ENCODE measurements at regions not wholly inside any gene's neighbourhood (a gene's known extent, or its start where the extent isn't known, plus 50 kb on each side); places are given as distances from the start of the nearest gene placed in this dataset.
"Not testable (repeated sequence)": the region's sequence is repeated elsewhere in the genome, so short reads cannot be mapped to it uniquely, and the experiment has no call there.

DNA sequence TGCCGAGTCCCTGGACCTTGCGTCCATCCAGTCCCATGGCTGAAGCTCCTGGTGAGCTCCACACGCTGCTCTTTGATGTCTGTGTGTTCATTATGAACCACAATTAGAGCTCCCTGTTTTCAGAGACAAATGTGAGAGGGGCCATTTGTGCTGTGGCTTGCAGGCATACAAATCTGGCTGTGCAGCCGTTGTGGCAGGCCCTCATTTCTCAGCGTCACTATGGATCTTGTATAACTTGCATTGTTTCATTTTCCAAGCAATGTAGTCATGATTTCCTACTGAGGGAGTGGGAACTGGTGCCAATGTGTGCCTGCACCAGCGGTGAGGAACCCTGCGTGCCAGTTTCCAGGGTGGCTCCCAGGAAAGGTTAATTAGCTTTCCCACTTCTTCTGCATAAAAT, 542.6 kb downstream of the TMEM114 start:
- no peak for DNase-seq

- no peak for DNase-seq
Observed at GRCh38 chr16:8044796-8045195, 545.5 kb downstream of the TMEM114 start.

- no peak for DNase-seq
Observed at GRCh38 chr16:8032406-8032805, 557.9 kb downstream of the TMEM114 start.

GRCh38 chr16:8030004-8030403, 560.3 kb downstream of the TMEM114 start:
- not testable (repeated sequence) for DNase-seq

GRCh38 chr16:8026450-8026849, 563.9 kb downstream of the TMEM114 start:
- DNase-seq: no peak

- DNase-seq: no peak
Observed at GRCh38 chr16:8023326-8023725, 567.0 kb downstream of the TMEM114 start.

DNA sequence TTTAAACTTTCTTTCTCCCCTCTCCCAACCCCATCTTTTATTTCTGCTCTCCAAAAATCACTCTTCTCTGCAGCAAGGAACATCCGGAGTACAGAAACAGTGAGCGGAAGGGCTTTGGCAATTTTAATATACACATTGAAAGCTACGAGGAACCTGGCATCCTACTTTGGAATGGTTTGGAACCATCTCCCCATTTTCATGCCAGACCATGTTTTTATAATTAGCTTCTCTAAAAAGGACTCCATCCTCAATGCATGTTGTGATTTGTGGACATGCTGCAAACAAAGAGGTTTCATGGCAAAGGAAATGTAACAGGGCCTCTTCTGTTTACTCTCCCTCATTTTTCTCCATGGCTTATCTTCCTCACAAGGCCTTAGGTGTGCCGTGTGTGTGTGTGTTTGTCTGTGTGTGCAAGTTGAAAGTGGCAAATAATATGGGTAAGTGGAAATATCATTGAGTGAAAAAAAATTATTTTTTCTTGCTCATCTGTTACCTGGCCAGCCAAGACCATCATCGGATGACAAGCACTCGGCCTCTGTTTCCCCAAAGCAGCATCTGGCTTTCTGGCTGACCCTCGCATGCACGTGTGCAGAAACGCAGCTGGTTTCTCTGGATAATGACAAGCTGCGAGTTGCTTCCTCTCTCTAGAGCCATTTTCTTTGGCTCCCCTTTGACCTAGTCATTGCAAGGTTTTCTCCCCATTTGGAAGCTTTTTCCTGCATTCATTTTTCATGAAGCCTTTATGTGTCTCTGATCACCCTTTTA, 585.0 kb downstream of the TMEM114 start:
- no peak for DNase-seq

DNA sequence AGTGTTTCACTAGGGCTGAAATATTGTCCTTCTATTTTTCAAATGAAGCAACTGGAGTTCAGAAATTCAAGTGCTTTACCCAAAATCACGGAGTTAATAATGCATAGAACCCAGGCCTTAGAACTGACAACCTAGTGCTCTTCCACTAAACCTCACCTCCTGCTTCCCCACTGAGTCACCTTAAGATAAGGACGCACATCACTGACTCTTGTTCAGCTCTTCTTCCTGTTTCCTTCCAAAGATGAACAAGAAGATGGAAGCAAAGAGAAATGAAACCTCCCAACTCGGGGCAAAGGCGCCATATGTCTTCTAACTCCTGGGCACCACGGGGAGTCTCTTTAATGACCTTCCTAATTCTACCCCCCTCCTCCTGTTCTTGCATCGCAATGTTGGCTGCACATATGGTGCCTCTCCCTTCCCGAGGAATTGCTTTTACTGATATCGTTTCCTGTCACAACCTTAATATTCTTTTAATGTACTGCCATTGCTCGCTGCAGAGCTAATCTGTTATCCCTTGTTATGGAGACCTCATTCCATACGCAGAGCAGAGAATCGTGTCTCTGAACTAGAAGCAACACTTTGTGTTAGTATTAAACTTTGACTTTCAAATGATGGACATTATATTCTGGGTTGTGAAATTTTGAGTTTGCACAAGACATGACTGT, 591.4 kb downstream of the TMEM114 start:
- DNase-seq: no peak

GRCh38 chr16:7997966-7998365, 592.3 kb downstream of the TMEM114 start:
- DNase-seq: no peak

DNA sequence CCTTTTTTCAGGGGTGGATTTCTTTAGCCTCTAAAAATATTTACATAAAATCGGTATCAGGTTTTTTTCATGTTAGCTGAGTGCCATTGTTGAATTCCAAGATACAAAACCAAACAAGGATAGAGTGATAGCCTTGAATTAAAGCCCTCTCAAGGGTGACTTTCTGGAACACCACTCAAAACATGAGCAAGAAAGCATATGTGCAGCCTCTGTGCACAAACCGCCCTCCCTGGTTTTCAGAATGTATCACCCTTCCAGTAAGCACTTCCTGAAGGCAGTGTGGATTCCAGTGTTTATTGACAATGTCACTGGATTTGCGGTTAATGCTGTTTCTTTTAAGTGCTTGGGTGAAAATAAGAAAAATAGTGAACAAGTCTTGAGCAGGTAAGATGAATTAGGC, 597.7 kb downstream of the TMEM114 start:
- no peak for DNase-seq

DNA sequence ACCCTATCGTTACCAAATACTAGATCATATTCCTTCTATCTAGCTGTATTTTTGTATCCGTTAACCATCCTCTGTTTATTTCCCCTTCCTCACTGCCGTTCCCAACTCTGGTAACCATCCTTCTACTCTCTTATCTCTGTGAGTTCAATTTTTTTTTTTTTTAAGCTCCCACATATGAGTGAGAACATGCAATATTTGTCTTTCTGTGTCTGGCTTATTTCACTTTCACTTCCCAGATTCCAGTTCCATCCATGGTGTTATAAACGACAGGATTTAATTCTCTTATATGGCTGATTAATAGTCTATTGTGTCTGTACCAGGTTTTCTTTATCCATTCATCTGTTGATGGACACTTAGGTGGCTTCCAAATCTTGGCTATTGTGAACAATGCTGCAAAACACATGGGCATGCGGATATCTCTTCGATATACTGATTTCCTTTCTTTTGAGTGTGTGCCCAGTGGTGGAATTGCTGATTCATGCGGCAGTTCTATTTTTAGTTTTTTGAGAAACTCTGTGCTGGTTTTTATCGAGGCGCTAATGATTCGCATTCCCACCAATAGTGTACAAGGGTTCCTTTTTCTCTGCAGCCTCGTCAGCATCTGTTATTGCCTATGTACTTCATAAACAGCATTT, 599.6 kb downstream of the TMEM114 start:
- DNase-seq: no peak

DNA sequence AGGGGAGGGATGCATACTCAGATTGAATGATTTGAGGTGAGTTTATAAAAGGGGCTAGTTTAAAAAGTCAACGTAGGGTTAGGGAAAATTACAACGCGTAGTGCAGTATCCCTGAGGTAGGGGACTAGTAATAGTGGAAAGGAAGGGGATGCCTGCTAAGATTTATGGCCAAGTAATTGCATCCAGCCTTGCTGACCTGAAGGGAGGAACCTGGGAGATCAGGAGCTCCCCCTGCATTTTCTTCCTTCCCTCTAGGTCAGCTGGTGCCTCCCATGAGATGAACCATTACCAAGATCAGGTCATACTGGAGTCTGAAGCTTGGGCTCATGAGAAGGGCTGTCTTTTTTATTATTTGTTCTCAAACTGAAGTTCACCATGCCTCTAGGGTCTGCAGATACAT, 606.6 kb downstream of the TMEM114 start:
- DNase-seq: no peak

DNA sequence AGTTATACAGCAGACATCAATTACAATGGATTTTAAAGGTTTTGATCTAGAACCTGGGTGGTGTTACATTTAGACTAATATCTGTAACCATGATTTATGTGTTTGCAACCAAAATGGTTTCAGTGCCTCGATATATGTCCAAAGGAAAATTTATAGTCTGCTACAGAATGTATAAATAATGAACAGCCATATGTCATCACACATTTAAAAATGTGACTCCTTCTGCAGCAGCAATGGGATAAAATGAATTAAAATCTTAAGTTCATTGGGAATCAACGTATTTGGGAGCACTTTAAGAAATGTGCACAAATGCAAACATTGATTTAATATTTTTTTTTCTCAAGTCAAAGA, 610.2 kb downstream of the TMEM114 start:
- no peak for DNase-seq

GRCh38 chr16:7979448-7980132, 610.7 kb downstream of the TMEM114 start:
- DNase-seq: no peak

DNA sequence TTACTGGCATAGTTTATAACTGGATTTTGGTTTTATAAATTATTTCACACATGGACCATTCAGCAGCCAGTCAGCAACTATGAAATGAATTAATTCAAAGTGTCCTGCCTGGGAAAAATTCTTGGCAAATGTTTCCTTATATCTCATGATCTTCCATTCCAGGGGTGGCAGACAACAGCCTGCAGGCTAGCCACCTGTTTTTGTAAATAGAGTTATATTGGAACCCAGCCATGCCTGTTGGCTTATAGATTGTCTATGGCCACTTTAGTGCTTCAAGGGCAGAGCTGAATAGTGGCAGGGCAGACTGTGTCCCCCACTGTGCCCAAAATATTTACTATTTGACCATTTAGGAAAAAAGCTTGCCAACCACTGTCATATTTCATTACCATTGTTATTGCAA, 613.7 kb downstream of the TMEM114 start:
- DNase-seq: no peak

DNA sequence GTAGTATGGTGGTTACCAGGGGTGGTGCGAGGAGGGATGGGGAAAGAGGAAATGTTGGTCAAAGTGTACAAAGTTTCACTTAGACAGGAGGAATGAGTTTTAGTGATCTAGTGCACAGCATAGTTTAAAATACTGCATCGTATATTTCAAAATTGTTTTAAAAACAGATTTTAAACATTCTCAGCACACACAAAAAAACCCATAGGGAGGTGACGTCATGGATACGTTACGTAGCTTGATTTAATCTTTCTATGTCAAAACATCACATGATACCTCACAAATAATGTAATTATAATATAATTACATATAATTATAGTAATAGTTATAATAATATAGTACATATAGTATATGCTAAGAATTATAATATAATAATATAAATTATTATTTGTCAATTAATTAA, 614.2 kb downstream of the TMEM114 start:
- no peak for DNase-seq

DNA sequence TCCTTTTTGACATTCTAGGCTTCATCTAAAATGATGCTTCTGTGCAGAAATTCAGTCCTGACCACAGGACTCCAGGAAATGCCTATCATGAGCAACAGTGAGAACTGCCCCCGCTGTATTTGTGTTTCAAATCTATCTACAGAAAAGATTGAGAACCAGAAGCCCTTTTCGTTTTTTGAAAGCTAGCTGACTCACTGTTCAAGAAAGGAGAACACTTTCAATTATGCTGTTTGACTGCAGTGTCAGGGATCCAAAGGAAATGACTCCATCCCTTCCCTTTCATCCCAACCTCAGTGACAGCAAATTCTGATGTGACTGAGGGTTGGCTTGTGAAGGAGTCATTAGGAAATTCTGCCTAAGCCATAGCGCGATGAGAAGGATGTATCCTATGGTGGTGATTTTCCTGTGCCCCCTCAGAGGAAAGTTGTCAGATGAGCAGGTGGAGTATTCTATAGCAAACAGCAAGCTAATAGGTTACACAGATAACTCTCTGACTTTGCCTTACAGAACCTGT, 622.3 kb downstream of the TMEM114 start:
- no peak for DNase-seq

DNA sequence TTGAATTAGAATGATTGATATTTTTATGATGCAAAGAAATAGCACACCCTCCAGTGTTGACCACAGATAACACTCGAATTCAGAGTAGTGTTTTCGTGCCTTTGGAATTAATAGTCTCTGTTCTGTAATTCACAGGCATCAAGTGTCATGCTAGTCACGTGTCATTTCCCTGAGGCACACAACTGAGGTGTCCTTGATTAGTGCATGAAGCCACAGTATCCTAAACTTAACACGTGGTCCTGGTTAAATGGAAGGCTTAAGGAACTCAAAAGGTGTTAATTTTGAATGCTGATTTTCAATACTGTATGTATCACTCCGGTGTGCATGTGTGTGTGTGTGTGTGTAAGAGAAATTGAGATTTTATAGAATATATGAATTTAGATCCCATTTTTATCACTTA, 625.6 kb downstream of the TMEM114 start:
- DNase-seq: no peak

- DNase-seq: no peak
Observed at GRCh38 chr16:7964167-7964566, 626.1 kb downstream of the TMEM114 start.

GRCh38 chr16:7962091-7962879, 628.0 kb downstream of the TMEM114 start:
- DNase-seq: no peak

DNA sequence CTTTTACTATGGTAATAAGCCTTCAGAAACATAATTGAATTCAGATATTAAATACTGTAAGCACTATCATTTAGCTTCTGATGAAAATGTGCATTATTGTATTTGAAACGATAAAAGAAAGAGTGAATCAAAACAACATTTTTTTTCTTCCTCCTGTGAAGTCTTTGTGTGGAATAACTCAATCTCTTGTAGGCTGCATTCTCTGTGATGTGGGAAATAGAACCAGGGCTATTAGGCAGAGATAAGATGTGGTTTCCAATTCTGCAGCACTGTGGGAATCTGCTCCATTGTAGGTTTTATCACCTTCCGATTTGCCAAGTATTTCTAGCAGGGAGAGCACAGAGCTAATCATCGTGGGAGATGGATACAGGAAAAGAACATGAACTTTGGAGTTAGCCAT, 624.5 kb downstream of the RBFOX1 start:
- DNase-seq: no peak

DNA sequence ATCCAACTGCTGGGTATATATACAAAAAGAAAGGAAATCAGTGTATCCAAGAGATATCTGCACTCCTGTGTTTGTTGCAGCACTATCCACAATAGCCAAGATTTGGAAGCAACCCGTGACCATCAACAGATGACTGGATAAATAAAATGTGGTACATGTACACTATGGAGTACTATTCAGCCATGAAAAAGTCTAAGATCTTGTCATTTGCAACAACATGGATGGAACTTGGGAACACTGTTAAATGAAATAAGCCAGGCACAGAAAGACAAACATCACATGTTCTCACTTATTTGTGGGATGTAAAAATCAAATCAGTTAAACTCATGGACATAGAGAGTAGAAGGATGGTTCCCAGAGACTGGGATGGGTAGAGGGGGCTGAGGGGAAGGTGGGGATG, 620.7 kb downstream of the RBFOX1 start:
- no peak for DNase-seq

- no peak for DNase-seq
Observed at GRCh38 chr16:7946142-7946541, 613.5 kb downstream of the RBFOX1 start.

Measured in T1000 (cell line).